H9 (cell line): ENCODE measurements at regions not wholly inside any gene's neighbourhood (a gene's known extent, or its start where the extent isn't known, plus 50 kb on each side); places are given as distances from the start of the nearest gene placed in this dataset.

ENCODE experiments used
- DNase-seq: peaks from one replicate; pipeline ENCODE4 v3.0.0-alpha.2; 2017
- H2AFZ ChIP-seq: one replicate; pipeline ENCODE4 v1.6.1; 2013; ENCODE audit warnings: mild to moderate bottlenecking, low read length, control low read depth, moderate library complexity
- H2AK5ac ChIP-seq: 2 replicates; pipeline ENCODE4 v1.6.1; 2013; ENCODE audit warnings: low read length, control low read depth, mixed read lengths; ENCODE audit not compliant: insufficient read length
- H2BK120ac ChIP-seq: one replicate; pipeline ENCODE4 v1.6.1; 2013; ENCODE audit warnings: low read depth, mild to moderate bottlenecking, low read length, control low read depth, inconsistent platforms; ENCODE audit not compliant: poor library complexity, severe bottlenecking
- H2BK12ac ChIP-seq: 2 replicates; pipeline ENCODE4 v1.6.1; 2013; ENCODE audit warnings: low read length, control low read depth, mixed read lengths, low read depth; ENCODE audit not compliant: insufficient read length
- H2BK15ac ChIP-seq: 2 replicates; pipeline ENCODE4 v1.6.1; 2013; ENCODE audit warnings: low read depth, low read length, control low read depth
- H2BK20ac ChIP-seq: one replicate; pipeline ENCODE4 v1.6.1; 2013; ENCODE audit warnings: low read depth, mild to moderate bottlenecking, low read length, control low read depth, inconsistent platforms; ENCODE audit not compliant: poor library complexity, severe bottlenecking
- H2BK5ac ChIP-seq: 2 replicates; pipeline ENCODE4 v1.6.1; 2013; ENCODE audit warnings: low read length, control low read depth, mixed read lengths; ENCODE audit not compliant: insufficient read length
- H3K14ac ChIP-seq: 2 replicates; pipeline ENCODE4 v1.6.1; 2013; ENCODE audit warnings: low read length, control low read depth; ENCODE audit not compliant: insufficient read depth
- H3K18ac ChIP-seq: 2 replicates; pipeline ENCODE4 v1.6.1; 2013; ENCODE audit warnings: low read depth, mild to moderate bottlenecking, mixed read lengths, low read length, control low read depth; ENCODE audit not compliant: insufficient read length
- H3K23ac ChIP-seq: 2 replicates; pipeline ENCODE4 v1.6.1; 2013; ENCODE audit warnings: low read length, control low read depth, mixed read lengths, low read depth; ENCODE audit not compliant: insufficient read length
- H3K23me2 ChIP-seq: 2 replicates; pipeline ENCODE4 v1.6.1; 2013; ENCODE audit warnings: low read depth, mild to moderate bottlenecking, mixed read lengths, low read length, control low read depth; ENCODE audit not compliant: insufficient read length, poor library complexity, severe bottlenecking
- H3K27ac ChIP-seq: 2 replicates; pipeline ENCODE4 v1.5.1; 2013; ENCODE audit warnings: low read length, control low read depth, mixed read lengths, low read depth; ENCODE audit not compliant: insufficient read length
- H3K27me3 ChIP-seq: 2 replicates; pipeline ENCODE4 v1.6.1; 2013; ENCODE audit warnings: low read length, control low read depth, inconsistent platforms; ENCODE audit not compliant: insufficient read depth
- H3K4ac ChIP-seq: 2 replicates; pipeline ENCODE4 v1.6.1; 2013; ENCODE audit warnings: low read depth, mild to moderate bottlenecking, control low read depth, inconsistent platforms, low read length, moderate library complexity
- H3K4me1 ChIP-seq: 2 replicates; pipeline ENCODE4 v1.6.1; 2013; ENCODE audit warnings: low read length, control low read depth, inconsistent platforms; ENCODE audit not compliant: insufficient read depth
- H3K4me2 ChIP-seq: 2 replicates; pipeline ENCODE4 v1.6.1; 2013; ENCODE audit warnings: low read length, control low read depth, mixed read lengths; ENCODE audit not compliant: insufficient read length, insufficient read depth
- H3K56ac ChIP-seq: 2 replicates; pipeline ENCODE4 v1.6.1; 2013; ENCODE audit warnings: low read depth, mild to moderate bottlenecking, mixed read lengths, low read length, control low read depth; ENCODE audit not compliant: insufficient read length
- H3K79me1 ChIP-seq: 2 replicates; pipeline ENCODE4 v1.6.1; 2013; ENCODE audit warnings: low read depth, mild to moderate bottlenecking, moderate library complexity, low read length, control low read depth, inconsistent platforms; ENCODE audit not compliant: insufficient read depth, poor library complexity, severe bottlenecking
- H3K79me2 ChIP-seq: 2 replicates; pipeline ENCODE4 v1.6.1; 2013; ENCODE audit warnings: low read length, control low read depth, inconsistent platforms; ENCODE audit not compliant: insufficient read depth
- H3K9ac ChIP-seq: 2 replicates; pipeline ENCODE4 v1.6.1; 2013; ENCODE audit warnings: low read length, control low read depth, mixed read lengths; ENCODE audit not compliant: insufficient read length; ENCODE audit errors: extremely low read depth
- H3K9me3 ChIP-seq: one replicate; pipeline ENCODE4 v1.6.1; 2013; ENCODE audit warnings: low read depth, low read length, inconsistent platforms; ENCODE audit not compliant: control insufficient read depth
- H3T11ph ChIP-seq: one replicate; pipeline ENCODE4 v1.6.1; 2013; ENCODE audit warnings: mild to moderate bottlenecking, low read length, control low read depth, inconsistent platforms
- H4K20me1 ChIP-seq: one replicate; pipeline ENCODE4 v1.6.1; 2013; ENCODE audit not compliant: control insufficient read depth, insufficient read length, insufficient read depth
- H4K5ac ChIP-seq: 2 replicates; pipeline ENCODE4 v1.6.1; 2013; ENCODE audit warnings: low read depth, mild to moderate bottlenecking, mixed read lengths, low read length, control low read depth; ENCODE audit not compliant: insufficient read length
- H4K8ac ChIP-seq: replicated peaks from 2 replicates; pipeline ENCODE4 v1.6.1; 2013; ENCODE audit warnings: low read length, control low read depth, mixed read lengths, low read depth; ENCODE audit not compliant: insufficient read length
- H4K91ac ChIP-seq: 2 replicates; pipeline ENCODE4 v1.6.1; 2013; ENCODE audit warnings: low read depth, mild to moderate bottlenecking, moderate library complexity, mixed read lengths, low read length, control low read depth; ENCODE audit not compliant: insufficient read length
- H3K27ac Mint-ChIP-seq, 3 experiments: 2 replicates in 2 of 3; 3 replicates in 1 of 3; pipeline ENCODE4 v1.8.0; 2020 to 2021; ENCODE audit warnings: mixed read lengths in 3 of 3, mild to moderate bottlenecking in 1 of 3, moderate library complexity in 1 of 3
- H3K27me3 Mint-ChIP-seq: 2 replicates; pipeline ENCODE4 v1.8.0; 2021; ENCODE audit warnings: low read depth, mild to moderate bottlenecking, moderate library complexity, mixed read lengths
- H3K36me3 Mint-ChIP-seq, 3 experiments: 2 replicates in 2 of 3; 3 replicates in 1 of 3; pipeline ENCODE4 v1.8.0; 2020 to 2021; ENCODE audit warnings: low read depth in 3 of 3, mixed read lengths in 3 of 3; ENCODE audit not compliant: insufficient read depth in 1 of 3
- H3K4me1 Mint-ChIP-seq, 2 experiments: 2 replicates each; pipeline ENCODE4 v1.8.0; 2020; ENCODE audit warnings: mixed read lengths in 2 of 2
- H3K4me3 Mint-ChIP-seq, 2 experiments: 2 replicates in 1 of 2; 3 replicates in 1 of 2; pipeline ENCODE4 v1.8.0; 2020 to 2021; ENCODE audit warnings: mild to moderate bottlenecking in 2 of 2, mixed read lengths in 2 of 2, moderate library complexity in 1 of 2
- H3K9me3 Mint-ChIP-seq, 2 experiments: 2 replicates in 1 of 2; 3 replicates in 1 of 2; pipeline ENCODE4 v1.8.0; 2020; ENCODE audit warnings: mild to moderate bottlenecking in 2 of 2, mixed read lengths in 2 of 2, moderate library complexity in 1 of 2
- WGBS: extraction: QIAGEN DNeasy Blood & Tissue Kit; methylation state at CpG from one replicate; pipeline ENCODE4 v1.1.7; 2013; ENCODE audit warnings: missing lambda C conversion rate, low lambda C conversion rate, mixed read lengths; ENCODE audit not compliant: insufficient read length; ENCODE audit errors: extremely low coverage; 5-methylcytosine and 5-hydroxymethylcytosine counted together
- TF ChIP-seq, protein P1 (sequence below): fragments of 200-600 bp; sonication (generic); conservative IDR thresholded peaks from 3 replicates; pipeline ENCODE4 v1.8.0; 2021; ENCODE audit warnings: antibody characterized with exemption, mild to moderate bottlenecking

DNA sequence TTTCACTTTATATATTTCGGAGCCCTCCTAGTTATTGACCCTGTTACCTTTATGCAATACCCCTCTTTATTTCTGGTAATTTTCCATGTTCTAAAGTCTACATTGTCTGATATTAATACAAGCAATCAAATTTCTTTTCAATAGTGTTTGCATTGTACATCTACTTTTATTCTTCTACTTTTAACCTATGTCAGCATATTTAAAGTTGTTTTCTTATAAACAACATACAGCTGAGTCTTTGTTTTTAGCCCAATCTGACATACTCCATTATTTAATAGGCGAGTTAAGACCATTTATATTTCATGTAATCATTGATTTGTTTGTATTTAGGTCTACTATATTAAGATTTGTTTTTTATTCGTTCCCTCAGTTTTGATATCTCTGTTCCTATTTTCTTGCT is 108.5 kb upstream of the SPACA7 start:
- Histone ChIP-seq H2BK20ac (no peak overlapping the region), H3K79me1 (no peaks in the 10 kb centered on the region), H3K14ac (no peak overlapping the region), H3K27me3 (no peaks in the 10 kb centered on the region), H3K79me2 (no peaks in the 10 kb centered on the region), H2BK120ac (no peak overlapping the region), H3T11ph (no peak overlapping the region), H3K9ac (no peak overlapping the region), H3K56ac (no peak overlapping the region), H3K4ac (no peak overlapping the region), H3K23ac (no peak overlapping the region), H4K20me1 (no peaks in the 10 kb centered on the region), H4K8ac (no peak overlapping the region), H2AFZ (no peak overlapping the region), H2BK5ac (no peak overlapping the region), H2BK12ac (no peak overlapping the region), H3K4me1 (no peaks in the 10 kb centered on the region), H4K5ac (no peak overlapping the region), H3K4me2 (no peak overlapping the region), H3K27ac (no peak overlapping the region), H2BK15ac (no peak overlapping the region), H2AK5ac (no peak overlapping the region), H3K23me2 (no peaks in the 10 kb centered on the region), H3K18ac (no peak overlapping the region), H3K9me3 (no peaks in the 10 kb centered on the region), H4K91ac (no peak overlapping the region)
- H3K4me3 Mint-ChIP-seq = no peak overlapping the region
- no peaks in the 10 kb centered on the region for H3K4me1 Mint-ChIP-seq
- TF ChIP-seq, protein P1, sequence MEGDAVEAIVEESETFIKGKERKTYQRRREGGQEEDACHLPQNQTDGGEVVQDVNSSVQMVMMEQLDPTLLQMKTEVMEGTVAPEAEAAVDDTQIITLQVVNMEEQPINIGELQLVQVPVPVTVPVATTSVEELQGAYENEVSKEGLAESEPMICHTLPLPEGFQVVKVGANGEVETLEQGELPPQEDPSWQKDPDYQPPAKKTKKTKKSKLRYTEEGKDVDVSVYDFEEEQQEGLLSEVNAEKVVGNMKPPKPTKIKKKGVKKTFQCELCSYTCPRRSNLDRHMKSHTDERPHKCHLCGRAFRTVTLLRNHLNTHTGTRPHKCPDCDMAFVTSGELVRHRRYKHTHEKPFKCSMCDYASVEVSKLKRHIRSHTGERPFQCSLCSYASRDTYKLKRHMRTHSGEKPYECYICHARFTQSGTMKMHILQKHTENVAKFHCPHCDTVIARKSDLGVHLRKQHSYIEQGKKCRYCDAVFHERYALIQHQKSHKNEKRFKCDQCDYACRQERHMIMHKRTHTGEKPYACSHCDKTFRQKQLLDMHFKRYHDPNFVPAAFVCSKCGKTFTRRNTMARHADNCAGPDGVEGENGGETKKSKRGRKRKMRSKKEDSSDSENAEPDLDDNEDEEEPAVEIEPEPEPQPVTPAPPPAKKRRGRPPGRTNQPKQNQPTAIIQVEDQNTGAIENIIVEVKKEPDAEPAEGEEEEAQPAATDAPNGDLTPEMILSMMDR = no peak
- H3K36me3 Mint-ChIP-seq = no peaks in the 10 kb centered on the region
- H3K9me3 Mint-ChIP-seq = no peaks in the 10 kb centered on the region
- no CpG with 5 or more reads among the region's 3 CpGs for WGBS
- no peak for DNase-seq
- H3K27me3 Mint-ChIP-seq = peaks cover 44% of the 10 kb centered on the region
- no peak overlapping the region for H3K27ac Mint-ChIP-seq
